ENCODE measurements at regions not wholly inside any gene's neighbourhood (a gene's known extent, or its start where the extent isn't known, plus 50 kb on each side); places are given as distances from the start of the nearest gene placed in this dataset.

DNA sequence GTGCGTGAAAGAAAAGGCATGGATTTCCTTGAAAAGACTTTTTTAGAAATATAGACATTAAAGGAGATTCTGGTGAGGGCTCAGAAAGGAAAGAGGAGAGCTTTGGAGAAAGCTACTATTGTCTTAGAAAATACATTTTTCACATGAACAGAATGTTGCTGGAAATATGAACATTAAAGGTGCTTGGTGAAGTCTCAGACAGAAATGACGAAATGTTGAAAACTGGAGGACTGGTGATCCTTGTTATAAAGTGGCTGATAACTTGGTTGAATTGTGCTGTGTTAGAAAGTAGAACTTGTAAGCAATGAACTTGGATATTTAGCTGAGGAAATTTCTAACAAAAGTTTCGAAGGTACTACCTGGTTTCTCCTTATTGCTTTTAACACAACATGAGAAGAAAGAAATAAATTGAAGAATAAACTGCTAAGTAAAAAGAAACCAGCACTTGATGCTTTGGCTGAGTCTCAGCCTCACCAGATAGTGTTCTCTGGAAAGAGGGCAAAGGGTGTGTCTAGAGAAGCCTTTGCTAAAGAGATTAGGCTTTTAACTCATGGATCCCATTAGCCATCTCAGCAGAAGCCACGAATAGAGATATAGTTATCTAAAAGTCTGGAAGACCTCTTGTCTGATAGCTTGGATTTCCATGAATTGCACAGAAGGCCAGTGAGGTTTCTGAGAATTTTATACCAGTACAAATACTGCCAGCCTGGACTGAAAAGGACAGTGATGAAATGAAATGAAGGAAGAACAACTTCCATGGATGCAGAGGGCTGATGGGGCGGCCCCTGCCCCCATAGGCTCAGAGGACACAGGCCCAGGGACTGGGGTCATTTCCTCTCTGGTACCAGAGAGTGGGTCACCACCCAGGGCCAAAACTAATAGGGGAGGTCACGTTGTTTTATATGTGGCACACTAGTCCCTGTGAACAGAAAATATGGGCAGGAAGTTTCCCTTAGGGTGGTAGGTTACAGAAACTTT lies 91.5 kb downstream of the RPL22L1 start:
- no peak overlapping the region for H3K4me3 ChIP-seq (ENCODE audit: low read length)
- H3K9me3 ChIP-seq (ENCODE audit: insufficient read depth, low read depth, low read length): no peaks in the 10 kb centered on the region
- H3K27me3 ChIP-seq (ENCODE audit: insufficient read depth, low read length): no peaks in the 10 kb centered on the region
- no peaks in the 10 kb centered on the region for H3K36me3 ChIP-seq (ENCODE audit: insufficient read depth, low read depth, low read length)
- H3K27ac ChIP-seq (ENCODE audit: low read length): no peak overlapping the region
- H3K9ac ChIP-seq (ENCODE audit: low read depth, low read length): no peak overlapping the region
- H3K4me1 ChIP-seq (ENCODE audit: insufficient read depth, low read length): no peaks in the 10 kb centered on the region

GRCh38 chr3:170777564-170777926 lies 92.5 kb downstream of the RPL22L1 start:
- Histone ChIP-seq H3K9me3 (ENCODE audit: insufficient read depth, low read depth, low read length) (no peaks in the 10 kb centered on the region), H3K4me1 (ENCODE audit: insufficient read depth, low read length) (no peaks in the 10 kb centered on the region), H3K27me3 (ENCODE audit: insufficient read depth, low read length) (no peaks in the 10 kb centered on the region), H3K9ac (ENCODE audit: low read depth, low read length) (no peak overlapping the region), H3K4me3 (ENCODE audit: low read length) (no peak overlapping the region), H3K36me3 (ENCODE audit: insufficient read depth, low read depth, low read length) (no peaks in the 10 kb centered on the region), H3K27ac (ENCODE audit: low read length) (no peak overlapping the region)

- Histone ChIP-seq H3K4me3 (ENCODE audit: low read length) (no peak overlapping the region), H3K27ac (ENCODE audit: low read length) (no peak overlapping the region), H3K27me3 (ENCODE audit: insufficient read depth, low read length) (no peaks in the 10 kb centered on the region), H3K36me3 (ENCODE audit: insufficient read depth, low read depth, low read length) (no peaks in the 10 kb centered on the region), H3K9me3 (ENCODE audit: insufficient read depth, low read depth, low read length) (no peaks in the 10 kb centered on the region), H3K9ac (ENCODE audit: low read depth, low read length) (no peak overlapping the region), H3K4me1 (ENCODE audit: insufficient read depth, low read length) (no peaks in the 10 kb centered on the region)
These were observed 93.0 kb downstream of the RPL22L1 start for GRCh38 chr3:170776887-170777563.

DNA sequence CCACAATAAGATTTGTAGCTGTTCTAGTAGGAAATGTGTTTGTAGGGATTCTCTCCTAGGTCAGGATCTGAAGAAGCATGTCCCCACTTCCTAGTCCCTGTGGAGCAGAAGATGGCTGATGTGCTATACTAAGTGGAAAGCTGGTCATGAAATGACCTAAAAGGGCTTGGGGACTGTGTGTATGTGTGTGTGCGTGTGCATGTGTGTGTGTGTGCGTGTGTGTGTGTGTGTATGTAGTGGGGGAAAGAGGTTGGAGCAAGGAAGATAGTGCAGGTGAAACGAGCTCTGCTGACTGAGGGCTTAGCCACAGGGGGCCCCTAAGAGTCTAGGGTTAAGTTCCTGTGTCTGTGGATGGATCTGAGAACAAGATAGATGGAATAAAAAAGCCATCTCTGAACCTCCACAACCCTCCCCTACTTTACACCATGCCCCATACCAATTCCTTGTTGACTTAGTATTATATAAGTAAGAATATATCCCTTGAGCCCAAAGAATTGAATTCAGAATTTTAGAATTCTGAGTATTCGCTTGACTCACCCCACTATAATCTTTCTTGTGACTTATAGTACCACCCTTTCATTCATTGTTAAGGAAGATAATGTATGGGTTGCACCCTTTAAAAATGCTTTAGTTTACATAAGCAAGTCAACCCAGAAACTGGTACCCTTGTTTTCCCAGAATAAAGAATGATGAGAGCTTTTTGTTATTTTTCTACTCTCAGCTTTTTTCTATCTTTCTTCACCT lies 96.1 kb downstream of the RPL22L1 start:
- Histone ChIP-seq H3K4me3 (ENCODE audit: low read length) (no peak overlapping the region), H3K9me3 (ENCODE audit: insufficient read depth, low read depth, low read length) (no peaks in the 10 kb centered on the region), H3K9ac (ENCODE audit: low read depth, low read length) (no peak overlapping the region)

DNA sequence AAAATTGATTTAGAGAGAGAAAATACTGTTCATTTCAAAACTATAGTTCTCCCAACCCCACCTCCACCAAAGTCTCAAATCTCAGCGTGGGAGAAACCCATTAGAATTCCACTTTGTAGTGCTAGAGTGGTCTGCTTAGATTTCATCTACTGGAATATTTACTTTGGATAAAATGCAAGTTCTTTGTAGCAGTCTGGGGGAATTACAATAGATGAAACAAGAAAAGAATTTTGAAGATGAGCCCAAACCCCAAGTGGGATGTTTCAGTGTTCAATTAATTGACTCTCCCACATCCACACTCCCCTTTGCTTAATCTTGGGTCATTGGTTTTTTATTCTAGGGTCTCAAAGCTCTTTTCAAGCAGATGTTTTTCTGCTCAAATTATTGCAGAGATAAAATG lies 97.8 kb downstream of the RPL22L1 start:
- Histone ChIP-seq H3K27me3 (ENCODE audit: insufficient read depth, low read length) (no peaks in the 10 kb centered on the region), H3K9me3 (ENCODE audit: insufficient read depth, low read depth, low read length) (no peaks in the 10 kb centered on the region), H3K4me1 (ENCODE audit: insufficient read depth, low read length) (no peaks in the 10 kb centered on the region), H3K4me3 (ENCODE audit: low read length) (no peak overlapping the region), H3K9ac (ENCODE audit: low read depth, low read length) (no peak overlapping the region), H3K27ac (ENCODE audit: low read length) (no peak overlapping the region), H3K36me3 (ENCODE audit: insufficient read depth, low read depth, low read length) (no peaks in the 10 kb centered on the region)

More for the DNA sequence above, 96.1 kb downstream of the RPL22L1 start:
- Histone ChIP-seq H3K27me3 (ENCODE audit: insufficient read depth, low read length) (no peaks in the 10 kb centered on the region), H3K4me1 (ENCODE audit: insufficient read depth, low read length) (no peaks in the 10 kb centered on the region), H3K36me3 (ENCODE audit: insufficient read depth, low read depth, low read length) (no peaks in the 10 kb centered on the region), H3K27ac (ENCODE audit: low read length) (no peak overlapping the region)

DNA sequence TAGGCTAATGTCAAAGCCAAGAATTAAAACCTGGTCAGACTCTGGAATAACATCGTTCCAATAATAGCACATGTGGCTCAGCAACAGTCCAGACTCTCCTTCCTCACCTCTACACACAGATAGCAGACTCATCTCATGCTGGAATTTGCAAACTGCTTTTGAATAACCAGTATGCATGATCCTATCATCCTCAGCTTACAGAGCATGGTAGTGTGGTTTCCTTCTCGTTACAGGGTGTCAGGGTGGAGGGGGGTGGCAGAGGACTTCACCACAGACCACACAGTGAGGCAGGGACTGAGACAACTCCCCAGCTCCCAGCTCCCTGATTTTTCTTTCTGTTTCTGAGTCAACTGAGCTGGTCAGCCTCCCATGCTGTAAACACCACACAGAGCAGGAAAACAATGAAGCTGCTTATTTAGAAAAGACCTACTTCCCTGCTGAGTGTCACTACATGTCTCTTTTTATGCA lies 101.6 kb downstream of the RPL22L1 start:
- Histone ChIP-seq H3K4me3 (ENCODE audit: low read length) (no peak overlapping the region), H3K36me3 (ENCODE audit: insufficient read depth, low read depth, low read length) (no peaks in the 10 kb centered on the region), H3K4me1 (ENCODE audit: insufficient read depth, low read length) (no peaks in the 10 kb centered on the region), H3K9me3 (ENCODE audit: insufficient read depth, low read depth, low read length) (no peaks in the 10 kb centered on the region), H3K27me3 (ENCODE audit: insufficient read depth, low read length) (no peaks in the 10 kb centered on the region), H3K27ac (ENCODE audit: low read length) (no peak overlapping the region), H3K9ac (ENCODE audit: low read depth, low read length) (no peak overlapping the region)

GRCh38 chr3:170767576-170767941 lies 102.4 kb downstream of the RPL22L1 start:
- H3K27ac ChIP-seq (ENCODE audit: low read length): no peak overlapping the region
- H3K4me3 ChIP-seq (ENCODE audit: low read length): no peak overlapping the region
- H3K9ac ChIP-seq (ENCODE audit: low read depth, low read length): no peak overlapping the region
- no peaks in the 10 kb centered on the region for H3K4me1 ChIP-seq (ENCODE audit: insufficient read depth, low read length)
- no peaks in the 10 kb centered on the region for H3K27me3 ChIP-seq (ENCODE audit: insufficient read depth, low read length)
- no peaks in the 10 kb centered on the region for H3K36me3 ChIP-seq (ENCODE audit: insufficient read depth, low read depth, low read length)
- no peaks in the 10 kb centered on the region for H3K9me3 ChIP-seq (ENCODE audit: insufficient read depth, low read depth, low read length)

DNA sequence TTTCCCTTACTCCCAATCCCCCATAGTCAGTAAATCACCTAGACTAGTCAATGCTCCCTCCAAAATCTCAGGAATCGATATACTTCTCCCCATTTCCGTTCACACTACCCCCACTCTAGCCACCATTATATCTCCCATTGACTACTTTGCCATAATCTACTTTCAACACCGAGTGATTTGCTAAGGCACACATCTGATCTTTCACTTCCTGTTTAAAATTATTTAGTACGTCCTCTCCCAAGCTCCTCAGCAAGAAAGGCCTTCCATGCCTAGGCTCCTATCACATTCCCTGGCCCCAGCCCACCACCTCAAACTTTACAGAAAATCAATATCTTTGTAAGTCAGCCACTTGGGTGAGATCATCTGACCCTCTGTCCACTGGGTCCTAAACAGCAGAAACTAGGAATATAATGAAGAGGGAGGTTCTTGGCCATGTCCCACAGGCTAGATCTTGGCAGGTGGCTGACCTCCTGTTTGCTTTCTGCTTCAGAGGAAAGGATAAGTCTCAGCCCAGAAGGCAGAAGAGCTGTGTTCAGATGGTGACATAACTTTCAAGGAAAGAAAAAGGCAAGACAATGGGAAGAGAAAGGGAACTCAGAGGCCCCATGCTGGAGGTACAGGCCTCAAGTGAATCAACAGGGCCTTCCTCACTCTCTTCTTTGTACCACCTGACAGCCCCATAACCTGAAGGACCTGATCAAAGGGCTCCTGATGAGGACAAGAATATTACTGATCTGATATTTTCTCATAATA lies 103.0 kb downstream of the RPL22L1 start:
- H3K9ac ChIP-seq (ENCODE audit: low read depth, low read length): no peak overlapping the region
- H3K4me3 ChIP-seq (ENCODE audit: low read length): no peak overlapping the region
- H3K27ac ChIP-seq (ENCODE audit: low read length): no peak overlapping the region
- H3K9me3 ChIP-seq (ENCODE audit: insufficient read depth, low read depth, low read length): no peaks in the 10 kb centered on the region
- H3K27me3 ChIP-seq (ENCODE audit: insufficient read depth, low read length): no peaks in the 10 kb centered on the region
- H3K4me1 ChIP-seq (ENCODE audit: insufficient read depth, low read length): no peaks in the 10 kb centered on the region
- H3K36me3 ChIP-seq (ENCODE audit: insufficient read depth, low read depth, low read length): no peaks in the 10 kb centered on the region

- Histone ChIP-seq H3K27ac (ENCODE audit: low read length) (no peak overlapping the region), H3K36me3 (ENCODE audit: insufficient read depth, low read depth, low read length) (no peaks in the 10 kb centered on the region), H3K9me3 (ENCODE audit: insufficient read depth, low read depth, low read length) (no peaks in the 10 kb centered on the region), H3K9ac (ENCODE audit: low read depth, low read length) (no peak overlapping the region), H3K4me3 (ENCODE audit: low read length) (no peak overlapping the region), H3K27me3 (ENCODE audit: insufficient read depth, low read length) (no peaks in the 10 kb centered on the region), H3K4me1 (ENCODE audit: insufficient read depth, low read length) (no peaks in the 10 kb centered on the region)
These were observed 103.7 kb downstream of the RPL22L1 start for GRCh38 chr3:170766253-170766652.

- Histone ChIP-seq H3K27me3 (ENCODE audit: insufficient read depth, low read length) (no peaks in the 10 kb centered on the region), H3K9ac (ENCODE audit: low read depth, low read length) (no peak overlapping the region)
These were observed 104.4 kb downstream of the RPL22L1 start for GRCh38 chr3:170765419-170766078.

DNA sequence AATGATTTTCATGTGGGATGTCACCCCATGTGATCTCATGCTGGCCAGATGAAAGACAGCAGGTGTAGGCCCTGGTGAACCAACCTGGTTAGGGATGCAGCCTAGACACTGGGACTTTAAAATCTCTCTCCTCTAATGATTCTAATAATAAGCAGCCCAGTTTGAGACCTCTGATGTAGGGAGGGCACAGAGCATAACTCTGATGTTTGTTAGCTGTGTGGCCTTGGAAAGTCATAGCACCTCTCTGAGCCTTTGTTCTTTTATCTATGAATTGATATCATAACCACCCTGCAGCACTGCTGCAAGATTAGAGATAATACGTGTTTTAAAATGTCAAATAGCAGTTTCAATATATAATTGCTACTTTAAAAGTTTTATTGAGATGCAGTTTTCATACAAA lies 106.0 kb downstream of the RPL22L1 start:
- H3K27ac ChIP-seq (ENCODE audit: low read length): no peak overlapping the region
- no peak overlapping the region for H3K9ac ChIP-seq (ENCODE audit: low read depth, low read length)
- no peak overlapping the region for H3K4me3 ChIP-seq (ENCODE audit: low read length)
- no peaks in the 10 kb centered on the region for H3K36me3 ChIP-seq (ENCODE audit: insufficient read depth, low read depth, low read length)
- H3K27me3 ChIP-seq (ENCODE audit: insufficient read depth, low read length): no peaks in the 10 kb centered on the region
- peaks cover 3% of the 10 kb centered on the region; the same call in 1 of the 2 replicates for H3K4me1 ChIP-seq (ENCODE audit: insufficient read depth, low read length)
- H3K9me3 ChIP-seq (ENCODE audit: insufficient read depth, low read depth, low read length): no peaks in the 10 kb centered on the region

More at GRCh38 chr3:170765419-170766078, 104.4 kb downstream of the RPL22L1 start:
- Histone ChIP-seq H3K4me1 (ENCODE audit: insufficient read depth, low read length) (no peaks in the 10 kb centered on the region), H3K4me3 (ENCODE audit: low read length) (no peak overlapping the region), H3K27ac (ENCODE audit: low read length) (no peak overlapping the region), H3K9me3 (ENCODE audit: insufficient read depth, low read depth, low read length) (no peaks in the 10 kb centered on the region), H3K36me3 (ENCODE audit: insufficient read depth, low read depth, low read length) (no peaks in the 10 kb centered on the region)
